ENCODE measurements at regions not wholly inside any gene's neighbourhood (a gene's known extent, or its start where the extent isn't known, plus 50 kb on each side); places are given as distances from the start of the nearest gene placed in this dataset.
"Not testable (repeated sequence)": the region's sequence is repeated elsewhere in the genome, so short reads cannot be mapped to it uniquely, and the experiment has no call there.

DNA sequence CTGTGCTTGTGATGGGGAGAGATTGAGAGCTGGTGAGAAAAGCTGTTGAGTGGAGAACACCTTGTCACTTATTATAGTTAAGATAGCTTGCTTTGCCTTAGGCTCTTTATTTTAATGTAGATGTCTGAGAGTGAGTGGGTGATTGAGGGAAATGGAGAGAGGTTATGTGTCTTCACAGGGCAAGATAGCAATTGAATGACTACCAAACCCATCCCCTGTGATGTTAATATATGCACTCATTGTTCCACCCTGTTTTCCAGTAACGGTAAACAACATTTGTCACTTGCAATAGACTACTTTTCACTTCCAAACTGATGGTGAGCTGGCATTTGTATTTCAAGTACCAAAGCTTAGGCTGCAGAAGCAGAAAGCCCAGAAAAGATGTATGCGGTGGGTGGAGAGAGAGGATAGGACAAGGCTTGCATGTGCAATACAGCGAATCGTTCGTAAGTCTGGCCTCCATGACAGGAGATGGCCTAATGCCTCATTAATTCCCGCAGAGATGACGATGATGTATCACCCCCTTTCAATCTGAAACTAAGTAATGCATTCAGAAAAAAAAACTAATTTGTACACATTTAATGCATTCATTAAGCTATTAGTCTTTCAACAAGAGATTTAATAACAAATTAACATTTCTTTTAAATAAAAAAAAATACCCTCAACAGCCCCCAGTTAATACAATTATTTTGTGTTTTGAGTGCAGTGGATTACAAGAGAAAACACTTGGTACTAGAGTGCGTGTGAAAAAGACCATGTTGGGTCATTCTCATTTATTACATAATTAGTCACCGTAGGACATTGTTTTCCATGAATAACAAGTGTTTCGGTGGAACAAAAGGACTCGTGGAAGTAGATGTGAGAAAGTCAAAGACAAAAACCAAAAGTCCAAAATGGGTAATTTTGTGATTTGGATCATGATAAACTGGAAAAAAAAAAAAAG lies 699.0 kb downstream of the BRINP1 start:
- H3K27me3 ChIP-seq (ENCODE audit: control insufficient read depth, insufficient read depth, low read length), result no peaks in the 10 kb centered on the region
- no peaks in the 10 kb centered on the region for H3K36me3 ChIP-seq (ENCODE audit: control insufficient read depth, insufficient read depth, low read length)
- TF ChIP-seq, protein P1, sequence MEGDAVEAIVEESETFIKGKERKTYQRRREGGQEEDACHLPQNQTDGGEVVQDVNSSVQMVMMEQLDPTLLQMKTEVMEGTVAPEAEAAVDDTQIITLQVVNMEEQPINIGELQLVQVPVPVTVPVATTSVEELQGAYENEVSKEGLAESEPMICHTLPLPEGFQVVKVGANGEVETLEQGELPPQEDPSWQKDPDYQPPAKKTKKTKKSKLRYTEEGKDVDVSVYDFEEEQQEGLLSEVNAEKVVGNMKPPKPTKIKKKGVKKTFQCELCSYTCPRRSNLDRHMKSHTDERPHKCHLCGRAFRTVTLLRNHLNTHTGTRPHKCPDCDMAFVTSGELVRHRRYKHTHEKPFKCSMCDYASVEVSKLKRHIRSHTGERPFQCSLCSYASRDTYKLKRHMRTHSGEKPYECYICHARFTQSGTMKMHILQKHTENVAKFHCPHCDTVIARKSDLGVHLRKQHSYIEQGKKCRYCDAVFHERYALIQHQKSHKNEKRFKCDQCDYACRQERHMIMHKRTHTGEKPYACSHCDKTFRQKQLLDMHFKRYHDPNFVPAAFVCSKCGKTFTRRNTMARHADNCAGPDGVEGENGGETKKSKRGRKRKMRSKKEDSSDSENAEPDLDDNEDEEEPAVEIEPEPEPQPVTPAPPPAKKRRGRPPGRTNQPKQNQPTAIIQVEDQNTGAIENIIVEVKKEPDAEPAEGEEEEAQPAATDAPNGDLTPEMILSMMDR (IDR thresholded peaks at IDR 0.05; ENCODE audit: insufficient read depth, low read depth, low read length), result no peak
- CTCF ChIA-PET, result no interaction called here
- H3K4me3 ChIP-seq (ENCODE audit: low read depth, low read length), result no peak overlapping the region
- POLR2A ChIA-PET, result no interaction called here
- no peak for DNase-seq (ENCODE audit: low read depth)

DNA sequence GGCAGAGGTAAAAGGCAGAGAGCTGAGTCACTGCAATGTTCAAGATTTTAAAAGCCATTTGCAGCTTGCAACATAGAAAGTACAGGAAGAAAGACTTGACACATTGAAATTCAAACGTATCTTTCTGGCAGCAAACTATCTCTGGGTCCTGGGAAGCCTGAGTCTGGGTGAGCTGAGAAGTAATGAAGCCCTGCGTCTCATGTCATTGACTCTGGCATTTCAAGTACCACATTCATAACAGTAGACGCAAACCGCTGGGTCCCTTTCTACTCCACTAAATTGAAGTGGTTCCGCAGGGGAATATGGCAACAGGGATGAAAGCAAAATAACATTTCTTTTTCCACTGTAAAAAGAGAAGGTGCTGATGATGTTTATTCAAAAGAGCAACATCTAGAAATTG lies 694.3 kb downstream of the BRINP1 start:
- H3K27me3 ChIP-seq (ENCODE audit: control insufficient read depth, insufficient read depth, low read length), result no peaks in the 10 kb centered on the region
- no peak for DNase-seq (ENCODE audit: low read depth)
- POLR2A ChIA-PET, result no interaction called here
- H3K4me3 ChIP-seq (ENCODE audit: low read depth, low read length), result no peak overlapping the region
- CTCF ChIA-PET, result no interaction called here
- TF ChIP-seq, protein P1 (IDR thresholded peaks at IDR 0.05; ENCODE audit: insufficient read depth, low read depth, low read length), result no peak
- H3K36me3 ChIP-seq (ENCODE audit: control insufficient read depth, insufficient read depth, low read length), result no peaks in the 10 kb centered on the region

DNA sequence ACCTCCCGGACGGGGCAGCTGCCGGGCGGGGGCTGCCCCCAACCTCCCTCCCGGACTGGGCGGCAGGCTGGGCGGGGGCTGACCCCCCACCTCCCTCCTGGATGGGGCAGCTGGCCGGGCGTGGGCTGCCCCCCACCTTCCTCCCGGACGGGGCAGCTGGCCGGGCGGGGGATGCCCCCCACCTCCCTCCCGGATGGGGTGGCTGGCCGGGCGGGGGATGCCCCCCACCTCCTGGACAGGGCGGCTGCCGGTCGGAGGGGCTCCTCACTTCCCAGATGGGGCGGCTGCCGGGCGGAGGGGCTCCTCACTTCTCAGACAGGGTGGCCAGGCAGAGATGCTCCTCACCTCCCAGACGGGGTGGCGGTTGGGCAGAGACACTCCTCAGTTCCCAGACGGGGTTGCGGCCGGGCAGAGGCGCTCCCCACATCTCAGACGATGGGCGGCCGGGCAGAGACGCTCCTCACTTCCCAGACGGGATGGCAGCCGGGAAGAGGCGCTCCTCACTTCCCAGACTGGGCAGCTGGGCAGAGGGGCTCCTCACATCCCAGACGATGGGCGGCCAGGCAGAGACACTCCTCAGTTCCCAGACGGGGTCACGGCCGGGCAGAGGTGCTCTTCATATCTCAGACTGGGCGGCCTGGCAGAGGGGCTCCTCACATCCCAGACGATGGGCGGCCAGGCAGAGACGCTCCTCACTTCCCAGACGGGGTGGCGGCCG lies 691.1 kb downstream of the BRINP1 start:
- H3K27me3 ChIP-seq (ENCODE audit: control insufficient read depth, insufficient read depth, low read length); POLR2A ChIA-PET; H3K36me3 ChIP-seq (ENCODE audit: control insufficient read depth, insufficient read depth, low read length); H3K4me3 ChIP-seq (ENCODE audit: low read depth, low read length); CTCF ChIA-PET; DNase-seq (ENCODE audit: low read depth): not testable (repeated sequence)

DNA sequence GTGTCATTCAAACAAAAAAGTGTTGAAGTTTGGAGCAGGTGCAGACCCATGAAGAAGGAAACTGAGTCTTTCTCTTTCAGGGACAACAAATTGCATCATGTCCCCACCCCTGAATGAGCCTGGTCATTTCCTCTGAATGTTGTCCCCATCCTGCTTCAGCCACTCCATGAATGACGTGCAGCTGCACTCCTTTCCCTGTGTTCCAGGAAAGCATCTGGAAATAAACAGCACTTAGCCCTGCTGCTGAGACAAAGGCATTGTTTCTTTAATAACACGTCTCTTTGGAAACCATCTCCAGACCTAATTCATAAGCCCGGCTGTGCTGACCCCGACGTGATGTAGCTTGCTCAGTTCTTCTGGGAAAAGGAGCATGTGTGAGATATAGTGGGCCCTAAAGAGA lies 682.3 kb downstream of the BRINP1 start:
- no peaks in the 10 kb centered on the region for H3K36me3 ChIP-seq (ENCODE audit: control insufficient read depth, insufficient read depth, low read length)
- H3K4me3 ChIP-seq (ENCODE audit: low read depth, low read length), result no peak overlapping the region
- ChIA-PET POLR2A (no interaction called here), CTCF (no interaction called here)
- no peaks in the 10 kb centered on the region for H3K27me3 ChIP-seq (ENCODE audit: control insufficient read depth, insufficient read depth, low read length)
- TF ChIP-seq, protein P1 (IDR thresholded peaks at IDR 0.05; ENCODE audit: insufficient read depth, low read depth, low read length), result no peak
- DNase-seq (ENCODE audit: low read depth), result no peak

DNA sequence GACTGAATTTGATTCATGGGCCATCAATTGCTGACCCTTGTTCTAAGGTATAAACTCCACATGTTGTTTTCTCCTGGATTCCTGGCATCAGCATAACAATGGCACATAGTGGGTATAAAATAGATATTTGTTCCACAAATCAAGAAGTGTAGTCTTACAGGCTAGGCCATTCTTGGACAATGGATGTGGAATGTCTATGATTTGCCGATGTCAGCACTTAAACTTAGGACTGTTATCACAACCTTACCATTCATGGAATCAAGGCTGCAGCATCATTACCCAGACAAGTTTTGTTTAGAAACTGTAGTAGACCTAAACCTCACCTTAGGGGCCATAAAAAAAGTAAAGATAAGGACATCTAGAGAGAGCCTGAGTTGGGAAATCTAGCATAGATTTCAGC lies 680.0 kb downstream of the BRINP1 start:
- TF ChIP-seq, protein P1 (IDR thresholded peaks at IDR 0.05; ENCODE audit: insufficient read depth, low read depth, low read length), result no peak
- no peak for DNase-seq (ENCODE audit: low read depth)
- Histone ChIP-seq H3K27me3 (ENCODE audit: control insufficient read depth, insufficient read depth, low read length) (no peaks in the 10 kb centered on the region), H3K36me3 (ENCODE audit: control insufficient read depth, insufficient read depth, low read length) (no peaks in the 10 kb centered on the region), H3K4me3 (ENCODE audit: low read depth, low read length) (no peak overlapping the region)
- POLR2A ChIA-PET, result no interaction called here
- CTCF ChIA-PET, result interaction anchor here (0.7 kb wide), 1 partner anchor 39 kb away, joined by 3 read pairs; no protein-coding TSS in a partner anchor

Measured in BJ (cell line).